Thoracic aorta (tissue), 2 donors: ENCODE measurements at regions not wholly inside any gene's neighbourhood (a gene's known extent, or its start where the extent isn't known, plus 50 kb on each side); places are given as distances from the start of the nearest gene placed in this dataset.
"Not testable (repeated sequence)": the region's sequence is repeated elsewhere in the genome, so short reads cannot be mapped to it uniquely, and the experiment has no call there.

Experiments
- ATAC-seq: fragments of 150-250 bp; one replicate; pipeline ENCODE4 v1.8.0; 2017; ENCODE audit warnings: low read depth; ENCODE audit not compliant: insufficient number of reproducible peaks, low FRiP score
- DNase-seq: peaks from one replicate; pipeline ENCODE4 v3.0.0-alpha.2; 2020; ENCODE audit warnings: low spot score
- H3K27ac ChIP-seq, 2 donors: fragments of 200-600 bp; sonication (generic); 1 replicate in 1 of 2; 2 replicates in 1 of 2; pipeline ENCODE4 v1.5.1; 2016; ENCODE audit warnings: mild to moderate bottlenecking in 2 of 2, moderate library complexity in 2 of 2
- H3K27me3 ChIP-seq: fragments of 200-600 bp; sonication (generic); replicated peaks from 2 replicates; pipeline ENCODE4 v1.6.0; 2016; ENCODE audit warnings: mild to moderate bottlenecking; ENCODE audit not compliant: insufficient read depth
- H3K36me3 ChIP-seq: fragments of 200-600 bp; sonication (generic); one replicate; pipeline ENCODE4 v1.5.1; 2016
- H3K4me1 ChIP-seq, 2 donors: fragments of 200-600 bp; sonication (generic); 1 replicate in 1 of 2; 2 replicates in 1 of 2; pipeline versions ENCODE4 v1.5.1 to v1.6.0; 2016; ENCODE audit warnings: low read depth in 2 of 2, mild to moderate bottlenecking in 1 of 2; ENCODE audit not compliant: control insufficient read depth in 1 of 2
- H3K4me3 ChIP-seq: fragments of 200-600 bp; sonication (generic); 2 replicates; pipeline ENCODE4 v1.5.1; 2016; ENCODE audit warnings: mild to moderate bottlenecking
- H3K9me3 ChIP-seq: fragments of 200-600 bp; sonication (generic); 2 replicates; pipeline ENCODE4 v1.5.1; 2016
- CTCF ChIP-seq: fragments of 200-600 bp; sonication (generic); IDR thresholded peaks from one replicate; pipeline ENCODE4 v1.5.1; 2019; ENCODE audit warnings: antibody characterized with exemption

GRCh38 chr6:94902974-94903628, 674.2 kb upstream of the MANEA start:
- DNase-seq, result no peak
- no peak for TF ChIP-seq CTCF
- H3K36me3 ChIP-seq, result no peaks in the 10 kb centered on the region
- no peaks in the 10 kb centered on the region for H3K27me3 ChIP-seq
- H3K4me1 ChIP-seq, result no peaks in the 10 kb centered on the region
- no peak for ATAC-seq
- no peak overlapping the region for H3K4me3 ChIP-seq
- H3K27ac ChIP-seq, result no peak overlapping the region
- no peaks in the 10 kb centered on the region for H3K9me3 ChIP-seq

GRCh38 chr6:94899191-94899590, 678.1 kb upstream of the MANEA start:
- DNase-seq, result no peak
- H3K27me3 ChIP-seq, result no peaks in the 10 kb centered on the region
- H3K36me3 ChIP-seq, result no peaks in the 10 kb centered on the region
- H3K27ac ChIP-seq, result no peak overlapping the region
- TF ChIP-seq CTCF, result no peak
- no peaks in the 10 kb centered on the region for H3K9me3 ChIP-seq
- H3K4me1 ChIP-seq, result no peaks in the 10 kb centered on the region
- no peak overlapping the region for H3K4me3 ChIP-seq
- ATAC-seq, result no peak

- Histone ChIP-seq H3K4me1 (no peaks in the 10 kb centered on the region), H3K36me3 (no peaks in the 10 kb centered on the region), H3K27me3 (no peaks in the 10 kb centered on the region), H3K4me3 (no peak overlapping the region), H3K9me3 (no peaks in the 10 kb centered on the region), H3K27ac (no peak overlapping the region)
- no peak for TF ChIP-seq CTCF
- no peak for DNase-seq
- no peak for ATAC-seq
Observed at GRCh38 chr6:94894300-94894699, 683.0 kb upstream of the MANEA start.

GRCh38 chr6:94893327-94893726, 684.0 kb upstream of the MANEA start:
- no peak for TF ChIP-seq CTCF
- ATAC-seq, result no peak
- no peaks in the 10 kb centered on the region for H3K4me1 ChIP-seq
- H3K27me3 ChIP-seq, result no peaks in the 10 kb centered on the region
- H3K4me3 ChIP-seq, result no peak overlapping the region
- no peak for DNase-seq
- H3K36me3 ChIP-seq, result no peaks in the 10 kb centered on the region
- H3K9me3 ChIP-seq, result no peaks in the 10 kb centered on the region
- no peak overlapping the region for H3K27ac ChIP-seq

GRCh38 chr6:94873819-94874218, 703.5 kb upstream of the MANEA start:
- not testable (repeated sequence) for H3K36me3 ChIP-seq, DNase-seq, H3K4me3 ChIP-seq, ATAC-seq, H3K27ac ChIP-seq, H3K27me3 ChIP-seq, H3K9me3 ChIP-seq, H3K4me1 ChIP-seq

GRCh38 chr6:94862112-94862511, 715.2 kb upstream of the MANEA start:
- H3K27me3 ChIP-seq, result no peaks in the 10 kb centered on the region
- H3K9me3 ChIP-seq, result no peaks in the 10 kb centered on the region
- no peak for TF ChIP-seq CTCF
- ATAC-seq (no peak), DNase-seq (no peak)
- no peaks in the 10 kb centered on the region for H3K36me3 ChIP-seq
- no peaks in the 10 kb centered on the region for H3K4me1 ChIP-seq
- H3K4me3 ChIP-seq, result no peak overlapping the region
- H3K27ac ChIP-seq, result no peak overlapping the region
